GM19043 (cell line): ENCODE measurements at regions not wholly inside any gene's neighbourhood (a gene's known extent, or its start where the extent isn't known, plus 50 kb on each side); places are given as distances from the start of the nearest gene placed in this dataset.
"Not testable (repeated sequence)": the region's sequence is repeated elsewhere in the genome, so short reads cannot be mapped to it uniquely, and the experiment has no call there.

Experiments
- ATAC-seq: cut with Tn5 transposase; IDR thresholded peaks from one replicate; pipeline ENCODE4 v1.9.1; 2021; ENCODE audit warnings: low read depth; ENCODE audit not compliant: unreplicated experiment

DNA sequence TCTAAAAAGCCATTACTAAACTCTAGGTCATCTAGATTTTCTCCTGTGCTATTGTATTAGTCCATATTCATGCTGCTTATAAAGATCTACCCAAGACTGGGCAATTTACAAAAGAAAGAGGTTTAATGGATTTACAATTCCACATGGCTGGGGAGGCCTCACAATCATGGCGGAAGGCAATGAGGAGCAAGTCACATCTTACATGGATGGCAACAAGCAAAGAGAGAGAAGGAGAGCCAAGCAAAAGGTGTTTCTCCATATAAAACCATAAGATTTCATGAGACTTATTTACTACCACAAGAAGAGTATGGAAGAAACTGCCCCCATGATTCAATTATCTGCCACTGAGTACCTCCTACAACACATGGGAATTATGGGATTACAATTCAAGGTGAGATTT is 69.6 kb upstream of the CCDC6 start:
- not testable (repeated sequence) for ATAC-seq

DNA sequence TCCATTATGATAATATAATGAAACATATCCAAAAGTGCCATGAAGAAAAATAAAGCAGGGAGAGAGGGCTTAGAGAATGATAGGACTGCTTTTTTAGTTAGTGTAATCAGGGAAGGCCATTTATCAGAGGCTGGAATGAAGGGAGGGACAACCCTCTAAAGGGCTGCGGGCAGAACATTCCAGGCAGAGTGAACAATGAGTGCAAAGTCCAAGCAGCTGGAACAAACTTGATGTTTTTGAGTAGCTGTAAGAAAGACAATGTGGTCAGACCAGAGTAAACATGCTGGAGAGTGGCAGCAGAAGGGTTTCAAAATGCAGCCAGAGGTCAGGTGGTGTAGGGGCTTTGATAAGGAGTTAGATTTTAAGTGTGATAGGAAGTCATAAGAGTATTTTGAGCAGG is 65.6 kb upstream of the CCDC6 start:
- no peak for ATAC-seq

DNA sequence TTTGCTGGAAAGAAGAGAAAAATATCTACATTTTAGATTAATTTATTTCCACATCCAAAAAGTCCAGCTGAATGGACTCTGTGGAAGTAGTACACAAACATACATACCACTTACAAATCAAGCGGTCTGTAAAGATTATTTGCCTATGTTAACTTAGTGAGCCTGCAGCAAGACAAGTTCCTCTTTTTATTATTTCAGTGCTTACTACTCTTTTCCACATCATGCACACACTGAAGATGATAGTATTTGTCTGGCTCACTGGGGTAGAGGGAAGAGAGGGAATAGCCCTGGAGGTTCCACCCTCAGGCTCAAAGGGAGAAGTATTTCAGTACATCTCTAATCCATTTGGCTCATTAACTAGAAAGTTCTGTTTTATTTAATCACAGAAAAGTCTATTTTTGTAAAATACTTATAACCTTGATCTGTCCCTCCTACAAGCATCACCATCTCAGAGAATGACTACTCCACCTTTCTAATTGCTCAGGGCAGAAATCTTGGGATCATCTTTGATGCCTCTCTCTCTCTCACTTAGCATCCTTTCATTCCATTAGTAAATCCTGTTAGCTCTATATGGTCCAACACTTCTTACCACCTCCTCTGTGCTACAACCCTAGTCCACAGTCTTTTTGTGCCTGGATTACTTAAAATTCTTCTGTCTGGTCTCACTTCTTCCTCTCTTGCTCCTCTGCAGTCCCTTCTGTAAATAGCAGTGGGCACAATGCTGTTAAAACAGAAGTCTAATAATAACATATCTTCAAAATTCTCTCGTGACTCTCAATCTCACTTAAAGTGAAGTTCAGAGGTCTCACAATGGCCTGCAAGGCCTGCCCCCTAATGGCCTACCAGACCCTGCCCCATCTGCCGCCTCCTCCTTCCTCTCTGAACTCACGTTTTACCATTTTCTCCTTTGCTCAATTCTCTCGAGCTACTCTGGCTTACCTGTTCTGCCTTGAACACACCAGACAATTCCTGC is 64.3 kb upstream of the CCDC6 start:
- peak; percentile 76 for ATAC-seq

DNA sequence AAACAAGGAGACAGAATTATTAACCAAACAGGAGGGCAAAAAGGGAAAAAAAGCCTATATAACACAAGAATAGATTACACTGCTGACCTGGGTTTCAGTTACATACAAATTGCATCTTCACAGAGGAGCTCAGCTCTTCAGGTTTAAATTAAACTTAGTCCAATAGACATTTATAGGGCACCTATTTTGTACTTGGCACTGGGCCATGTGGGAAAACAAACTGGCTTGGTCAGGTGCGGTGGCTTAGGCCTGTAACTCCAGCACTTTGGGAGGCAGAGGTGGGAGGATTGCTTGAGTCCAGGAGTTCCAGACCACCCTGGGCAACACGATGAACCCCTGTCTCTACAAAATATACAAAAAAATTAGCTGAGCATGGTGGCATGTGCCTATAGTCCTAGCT is 62.3 kb upstream of the CCDC6 start:
- no peak for ATAC-seq

- no peak for ATAC-seq
Measured at GRCh38 chr10:59967079-59967478, 60.7 kb upstream of the CCDC6 start.

GRCh38 chr10:59965899-59966650 is 59.7 kb upstream of the CCDC6 start:
- ATAC-seq = no peak

- no peak for ATAC-seq
Measured at GRCh38 chr10:59962756-59963155, 56.4 kb upstream of the CCDC6 start.

DNA sequence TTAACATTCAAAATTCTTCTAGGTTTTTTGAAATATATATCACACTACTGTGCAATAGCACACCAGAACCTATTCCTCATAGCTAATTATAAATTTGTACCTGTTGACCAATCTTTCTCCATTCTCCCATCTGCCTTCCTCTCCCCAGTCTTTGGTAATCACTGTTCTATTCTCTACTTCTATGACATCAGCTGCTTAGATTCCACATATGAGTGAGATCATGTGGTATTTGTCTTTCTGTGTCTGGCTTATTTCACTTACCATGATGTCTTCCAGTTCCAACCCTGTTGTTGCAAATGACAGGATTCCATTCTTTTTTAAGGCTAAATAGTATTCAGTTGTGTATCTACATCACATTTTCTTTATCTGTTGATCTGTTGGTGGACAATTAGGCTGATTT is 54.4 kb upstream of the CCDC6 start:
- ATAC-seq = no peak

DNA sequence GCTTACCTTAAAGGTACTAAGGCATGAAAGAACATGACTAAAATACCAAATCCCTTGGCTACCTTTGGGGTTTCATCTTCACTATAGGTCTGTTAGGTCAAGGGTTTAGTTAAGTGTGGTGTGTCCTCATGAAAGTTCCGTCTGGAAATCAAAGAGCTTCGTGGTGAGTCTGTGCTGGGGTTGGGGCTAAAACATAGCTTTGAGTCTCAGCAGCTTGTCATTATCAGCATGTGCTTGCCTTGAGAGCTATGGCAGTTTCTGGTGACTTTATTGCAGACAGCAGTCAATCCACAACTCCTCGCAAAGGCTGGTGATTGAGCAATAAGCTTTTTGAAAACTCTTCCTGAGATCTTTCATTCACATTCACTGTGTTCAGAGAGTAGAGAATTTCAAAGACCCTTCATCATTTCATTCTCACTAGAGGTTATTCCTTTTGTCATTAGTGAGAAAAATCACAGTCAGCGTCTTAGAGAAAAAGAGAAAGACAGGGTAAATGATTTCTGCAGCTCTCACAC is 53.2 kb upstream of the CCDC6 start:
- no peak for ATAC-seq

DNA sequence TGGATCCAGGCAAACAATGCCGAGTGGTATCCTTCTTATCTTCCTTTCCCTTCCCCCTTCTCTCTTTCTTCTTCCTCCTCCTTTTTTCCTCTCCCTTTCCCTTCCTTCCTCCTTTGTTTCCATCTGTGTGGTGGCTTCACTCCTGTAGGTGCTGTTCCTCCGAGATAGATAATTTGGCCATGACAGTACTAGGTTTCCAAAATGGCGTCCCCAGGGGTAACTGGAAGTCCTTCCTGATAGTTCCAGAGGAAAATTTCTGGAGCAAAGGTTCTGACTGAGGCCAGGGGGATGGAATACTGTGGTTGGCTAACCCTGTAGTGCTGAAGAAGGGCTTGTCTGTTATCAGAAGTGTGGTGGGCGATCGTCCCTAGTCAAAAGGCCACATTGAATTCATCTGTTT is 52.5 kb upstream of the CCDC6 start:
- no peak for ATAC-seq

DNA sequence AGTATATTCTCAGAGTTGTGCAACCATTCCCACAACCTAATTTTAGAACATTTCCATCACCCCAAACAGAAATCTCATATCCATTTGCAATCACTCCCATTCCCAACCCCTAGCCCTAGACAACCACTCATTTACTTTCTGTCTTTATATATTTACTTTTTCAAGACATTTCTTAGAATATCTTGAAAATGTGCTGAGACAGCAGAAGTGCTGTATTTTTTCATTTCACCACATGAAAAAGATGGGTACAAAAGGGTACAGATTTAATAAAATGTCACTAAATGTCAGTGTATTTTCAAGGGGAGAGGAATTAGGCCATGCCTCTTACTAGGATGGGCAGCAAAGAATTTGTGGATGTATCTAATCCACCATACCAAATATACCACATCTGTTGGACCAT is 51.6 kb upstream of the CCDC6 start:
- ATAC-seq = no peak
